ENCODE measurements at regions not wholly inside any gene's neighbourhood (a gene's known extent, or its start where the extent isn't known, plus 50 kb on each side); places are given as distances from the start of the nearest gene placed in this dataset.

- Histone ChIP-seq H3K4me1 (replicated peaks) (peaks cover 29% of the 10 kb centered on the region), H3K27ac (no peak overlapping the region), H3K27me3 (replicated peaks) (no peaks in the 10 kb centered on the region), H3K9me3 (replicated peaks) (no peaks in the 10 kb centered on the region), H3K36me3 (no peaks in the 10 kb centered on the region), H3K4me3 (no peak overlapping the region)
- no peak for DNase-seq (ENCODE audit: low read depth in 1 of 2, low spot score in 2 of 2)
Observed at GRCh38 chr13:50595196-50595595, 248.3 kb downstream of the DLEU7 start.

GRCh38 chr13:50596156-50596555 is 247.3 kb downstream of the DLEU7 start:
- peaks cover 25% of the 10 kb centered on the region for H3K4me1 ChIP-seq (replicated peaks)
- H3K27ac ChIP-seq: no peak overlapping the region
- no peaks in the 10 kb centered on the region for H3K27me3 ChIP-seq (replicated peaks)
- H3K9me3 ChIP-seq (replicated peaks): no peaks in the 10 kb centered on the region
- H3K36me3 ChIP-seq: no peaks in the 10 kb centered on the region
- no peak overlapping the region for H3K4me3 ChIP-seq
- DNase-seq (ENCODE audit: low read depth in 1 of 2, low spot score in 2 of 2): no peak

- Histone ChIP-seq H3K27ac (no peak overlapping the region), H3K36me3 (no peaks in the 10 kb centered on the region), H3K4me3 (no peak overlapping the region), H3K27me3 (replicated peaks) (no peaks in the 10 kb centered on the region), H3K4me1 (replicated peaks) (peaks cover 22% of the 10 kb centered on the region), H3K9me3 (replicated peaks) (no peaks in the 10 kb centered on the region)
- DNase-seq (ENCODE audit: low read depth in 1 of 2, low spot score in 2 of 2): no peak
Observed at GRCh38 chr13:50596776-50597203, 246.7 kb downstream of the DLEU7 start.

GRCh38 chr13:50598338-50598737 is 245.2 kb downstream of the DLEU7 start:
- no peaks in the 10 kb centered on the region for H3K36me3 ChIP-seq
- H3K27ac ChIP-seq: no peak overlapping the region
- H3K9me3 ChIP-seq (replicated peaks): no peaks in the 10 kb centered on the region
- no peak for DNase-seq (ENCODE audit: low read depth in 1 of 2, low spot score in 2 of 2)
- H3K4me1 ChIP-seq (replicated peaks): peaks cover 7% of the 10 kb centered on the region
- H3K4me3 ChIP-seq: no peak overlapping the region
- H3K27me3 ChIP-seq (replicated peaks): no peaks in the 10 kb centered on the region

- no peak for DNase-seq (ENCODE audit: low read depth in 1 of 2, low spot score in 2 of 2)
- Histone ChIP-seq H3K4me3 (no peak overlapping the region), H3K36me3 (no peaks in the 10 kb centered on the region), H3K9me3 (replicated peaks) (no peaks in the 10 kb centered on the region), H3K27me3 (replicated peaks) (no peaks in the 10 kb centered on the region), H3K4me1 (replicated peaks) (no peaks in the 10 kb centered on the region), H3K27ac (no peak overlapping the region)
Observed at GRCh38 chr13:50599046-50599445, 244.4 kb downstream of the DLEU7 start.

GRCh38 chr13:50599927-50600326 is 243.6 kb downstream of the DLEU7 start:
- Histone ChIP-seq H3K27ac (no peak overlapping the region), H3K27me3 (replicated peaks) (no peaks in the 10 kb centered on the region), H3K9me3 (replicated peaks) (no peaks in the 10 kb centered on the region)

GRCh38 chr13:50608370-50608769 is 235.1 kb downstream of the DLEU7 start:
- H3K27ac ChIP-seq: no peak overlapping the region
- H3K27me3 ChIP-seq (replicated peaks): no peaks in the 10 kb centered on the region
- no peaks in the 10 kb centered on the region for H3K9me3 ChIP-seq (replicated peaks)
- no peak for DNase-seq (ENCODE audit: low read depth in 1 of 2, low spot score in 2 of 2)
- H3K4me1 ChIP-seq (replicated peaks): no peaks in the 10 kb centered on the region
- H3K4me3 ChIP-seq: no peak overlapping the region
- H3K36me3 ChIP-seq: no peaks in the 10 kb centered on the region

More at GRCh38 chr13:50599927-50600326, 243.6 kb downstream of the DLEU7 start:
- Histone ChIP-seq H3K4me1 (replicated peaks) (no peaks in the 10 kb centered on the region), H3K4me3 (no peak overlapping the region), H3K36me3 (no peaks in the 10 kb centered on the region)
- no peak for DNase-seq (ENCODE audit: low read depth in 1 of 2, low spot score in 2 of 2)

GRCh38 chr13:50609011-50609410 is 234.5 kb downstream of the DLEU7 start:
- Histone ChIP-seq H3K4me3 (no peak overlapping the region), H3K27me3 (replicated peaks) (no peaks in the 10 kb centered on the region), H3K9me3 (replicated peaks) (no peaks in the 10 kb centered on the region), H3K4me1 (replicated peaks) (no peaks in the 10 kb centered on the region), H3K36me3 (no peaks in the 10 kb centered on the region), H3K27ac (no peak overlapping the region)
- no peak for DNase-seq (ENCODE audit: low read depth in 1 of 2, low spot score in 2 of 2)

GRCh38 chr13:50610238-50610637 is 233.3 kb downstream of the DLEU7 start:
- Histone ChIP-seq H3K27me3 (replicated peaks) (no peaks in the 10 kb centered on the region), H3K9me3 (replicated peaks) (no peaks in the 10 kb centered on the region), H3K27ac (no peak overlapping the region), H3K4me1 (replicated peaks) (no peaks in the 10 kb centered on the region), H3K4me3 (no peak overlapping the region), H3K36me3 (no peaks in the 10 kb centered on the region)
- DNase-seq (ENCODE audit: low read depth in 1 of 2, low spot score in 2 of 2): no peak

GRCh38 chr13:50611117-50611781 is 232.2 kb downstream of the DLEU7 start:
- Histone ChIP-seq H3K4me1 (replicated peaks) (no peaks in the 10 kb centered on the region), H3K27ac (no peak overlapping the region), H3K4me3 (no peak overlapping the region), H3K27me3 (replicated peaks) (no peaks in the 10 kb centered on the region), H3K36me3 (no peaks in the 10 kb centered on the region), H3K9me3 (replicated peaks) (no peaks in the 10 kb centered on the region)
- no peak for DNase-seq (ENCODE audit: low read depth in 1 of 2, low spot score in 2 of 2)

- Histone ChIP-seq H3K4me3 (no peak overlapping the region), H3K4me1 (replicated peaks) (peaks cover 10% of the 10 kb centered on the region), H3K27ac (no peak overlapping the region), H3K9me3 (replicated peaks) (no peaks in the 10 kb centered on the region), H3K27me3 (replicated peaks) (no peaks in the 10 kb centered on the region), H3K36me3 (no peaks in the 10 kb centered on the region)
- no peak for DNase-seq (ENCODE audit: low read depth in 1 of 2, low spot score in 2 of 2)
Observed at GRCh38 chr13:50612717-50613116, 230.8 kb downstream of the DLEU7 start.

- Histone ChIP-seq H3K4me1 (replicated peaks) (peaks cover 10% of the 10 kb centered on the region), H3K4me3 (no peak overlapping the region), H3K9me3 (replicated peaks) (no peaks in the 10 kb centered on the region), H3K36me3 (no peaks in the 10 kb centered on the region), H3K27ac (no peak overlapping the region), H3K27me3 (replicated peaks) (no peaks in the 10 kb centered on the region)
- no peak for DNase-seq (ENCODE audit: low read depth in 1 of 2, low spot score in 2 of 2)
Observed at GRCh38 chr13:50613356-50613831, 230.1 kb downstream of the DLEU7 start.

- peaks cover 10% of the 10 kb centered on the region for H3K4me1 ChIP-seq (replicated peaks)
- DNase-seq (ENCODE audit: low read depth in 1 of 2, low spot score in 2 of 2): no peak
- H3K27me3 ChIP-seq (replicated peaks): no peaks in the 10 kb centered on the region
- no peaks in the 10 kb centered on the region for H3K36me3 ChIP-seq
- no peaks in the 10 kb centered on the region for H3K9me3 ChIP-seq (replicated peaks)
- no peak overlapping the region for H3K4me3 ChIP-seq
- H3K27ac ChIP-seq: no peak overlapping the region
Observed at GRCh38 chr13:50615234-50615633, 228.3 kb downstream of the DLEU7 start.

- no peak overlapping the region for H3K4me3 ChIP-seq
- H3K36me3 ChIP-seq: no peaks in the 10 kb centered on the region
- no peaks in the 10 kb centered on the region for H3K9me3 ChIP-seq (replicated peaks)
Observed at GRCh38 chr13:50616101-50616500, 227.4 kb downstream of the DLEU7 start.

More at GRCh38 chr13:50616101-50616500, 227.4 kb downstream of the DLEU7 start:
- Histone ChIP-seq H3K27me3 (replicated peaks) (no peaks in the 10 kb centered on the region), H3K27ac (no peak overlapping the region), H3K4me1 (replicated peaks) (peaks cover 10% of the 10 kb centered on the region)
- no peak for DNase-seq (ENCODE audit: low read depth in 1 of 2, low spot score in 2 of 2)

Measured in SJSA1 (cell line).